ENCODE measurements at regions not wholly inside any gene's neighbourhood (a gene's known extent, or its start where the extent isn't known, plus 50 kb on each side); places are given as distances from the start of the nearest gene placed in this dataset.

GRCh38 chr9:36728651-36729520 lies 156.2 kb downstream of the MELK start:
- DNase-seq (ENCODE audit: low read depth), result peak; percentile 74
- no peak overlapping the region for H3K4me3 ChIP-seq (ENCODE audit: low read depth, low read length)
- TF ChIP-seq CTCF (IDR thresholded peaks at IDR 0.05; ENCODE audit: insufficient read depth, low read depth, low read length), result peak; percentile 85

GRCh38 chr9:36729906-36730305 lies 157.2 kb downstream of the MELK start:
- DNase-seq (ENCODE audit: low read depth), result no peak
- no peak for TF ChIP-seq CTCF (IDR thresholded peaks at IDR 0.05; ENCODE audit: insufficient read depth, low read depth, low read length)
- no peak overlapping the region for H3K4me3 ChIP-seq (ENCODE audit: low read depth, low read length)

GRCh38 chr9:36730414-36730813 lies 157.7 kb downstream of the MELK start:
- H3K4me3 ChIP-seq (ENCODE audit: low read depth, low read length), result no peak overlapping the region
- no peak for DNase-seq (ENCODE audit: low read depth)
- no peak for TF ChIP-seq CTCF (IDR thresholded peaks at IDR 0.05; ENCODE audit: insufficient read depth, low read depth, low read length)

GRCh38 chr9:36731068-36731956 lies 158.6 kb downstream of the MELK start:
- no peak overlapping the region for H3K4me3 ChIP-seq (ENCODE audit: low read depth, low read length)
- DNase-seq (ENCODE audit: low read depth), result peak; percentile 5
- TF ChIP-seq CTCF (IDR thresholded peaks at IDR 0.05; ENCODE audit: insufficient read depth, low read depth, low read length), result no peak

GRCh38 chr9:36734737-36735136 lies 162.0 kb downstream of the MELK start:
- H3K4me3 ChIP-seq (ENCODE audit: low read depth, low read length), result no peak overlapping the region
- DNase-seq (ENCODE audit: low read depth), result no peak
- TF ChIP-seq CTCF (IDR thresholded peaks at IDR 0.05; ENCODE audit: insufficient read depth, low read depth, low read length), result no peak

- TF ChIP-seq CTCF (IDR thresholded peaks at IDR 0.05; ENCODE audit: insufficient read depth, low read depth, low read length), result no peak
- no peak overlapping the region for H3K4me3 ChIP-seq (ENCODE audit: low read depth, low read length)
- DNase-seq (ENCODE audit: low read depth), result no peak
These were observed 164.0 kb downstream of the MELK start for GRCh38 chr9:36736648-36737047.
